ENCODE measurements at regions not wholly inside any gene's neighbourhood (a gene's known extent, or its start where the extent isn't known, plus 50 kb on each side); places are given as distances from the start of the nearest gene placed in this dataset.
"Not testable (repeated sequence)": the region's sequence is repeated elsewhere in the genome, so short reads cannot be mapped to it uniquely, and the experiment has no call there.

DNA sequence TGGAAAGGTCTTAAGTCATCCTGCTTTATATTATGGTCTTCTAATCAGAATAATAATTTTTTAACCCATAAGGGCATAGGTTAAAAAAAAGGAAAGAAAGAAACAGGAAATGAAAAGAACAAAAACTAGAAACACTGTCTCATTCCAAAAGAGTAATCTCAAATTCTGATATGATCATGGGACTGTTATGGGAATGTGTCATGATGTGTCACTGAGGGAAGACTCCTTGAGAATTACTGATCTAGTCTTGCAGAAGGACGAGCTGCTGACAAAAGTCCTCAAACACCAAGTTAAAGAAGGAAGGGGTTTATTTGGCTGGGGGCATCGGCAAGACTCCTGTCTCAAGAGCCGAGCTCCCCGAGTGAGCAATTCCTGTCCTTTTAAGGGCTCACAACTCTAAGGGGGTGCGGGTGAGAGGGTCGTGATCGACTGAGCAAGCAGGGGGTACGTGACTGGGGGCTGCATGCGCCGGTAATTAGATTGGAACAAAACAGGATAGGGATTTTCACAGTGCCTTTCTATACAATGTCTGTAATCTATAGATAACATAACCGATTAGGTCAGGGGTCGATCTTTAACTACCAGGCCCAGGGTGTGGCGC is 108.3 kb upstream of the FOXN2 start:
- TF ChIP-seq, protein P1, sequence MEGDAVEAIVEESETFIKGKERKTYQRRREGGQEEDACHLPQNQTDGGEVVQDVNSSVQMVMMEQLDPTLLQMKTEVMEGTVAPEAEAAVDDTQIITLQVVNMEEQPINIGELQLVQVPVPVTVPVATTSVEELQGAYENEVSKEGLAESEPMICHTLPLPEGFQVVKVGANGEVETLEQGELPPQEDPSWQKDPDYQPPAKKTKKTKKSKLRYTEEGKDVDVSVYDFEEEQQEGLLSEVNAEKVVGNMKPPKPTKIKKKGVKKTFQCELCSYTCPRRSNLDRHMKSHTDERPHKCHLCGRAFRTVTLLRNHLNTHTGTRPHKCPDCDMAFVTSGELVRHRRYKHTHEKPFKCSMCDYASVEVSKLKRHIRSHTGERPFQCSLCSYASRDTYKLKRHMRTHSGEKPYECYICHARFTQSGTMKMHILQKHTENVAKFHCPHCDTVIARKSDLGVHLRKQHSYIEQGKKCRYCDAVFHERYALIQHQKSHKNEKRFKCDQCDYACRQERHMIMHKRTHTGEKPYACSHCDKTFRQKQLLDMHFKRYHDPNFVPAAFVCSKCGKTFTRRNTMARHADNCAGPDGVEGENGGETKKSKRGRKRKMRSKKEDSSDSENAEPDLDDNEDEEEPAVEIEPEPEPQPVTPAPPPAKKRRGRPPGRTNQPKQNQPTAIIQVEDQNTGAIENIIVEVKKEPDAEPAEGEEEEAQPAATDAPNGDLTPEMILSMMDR (conservative IDR thresholded peaks at IDR 0.05; ENCODE audit: low read length) = not testable (repeated sequence)
- TF ChIP-seq EZH2phosphoT487 (IDR thresholded peaks at IDR 0.05; ENCODE audit: borderline replicate concordance) = not testable (repeated sequence)
